H1 (cell line): ENCODE measurements at regions not wholly inside any gene's neighbourhood (a gene's known extent, or its start where the extent isn't known, plus 50 kb on each side); places are given as distances from the start of the nearest gene placed in this dataset.

ENCODE experiments used
- CTCF ChIP-seq, 3 experiments: IDR thresholded peaks; 1 replicate in 2 of 3; 2 replicates in 1 of 3; pipeline versions ENCODE4 v1.5.1 to v1.6.1; 2011; ENCODE audit warnings: low read length in 3 of 3, mild to moderate bottlenecking in 3 of 3, inconsistent platforms in 2 of 3, low read depth in 1 of 3, moderate library complexity in 1 of 3; ENCODE audit not compliant: insufficient read depth in 1 of 3; ENCODE audit errors: control extremely low read depth in 1 of 3
- EP300 ChIP-seq, 2 experiments: IDR thresholded peaks; 1 replicate in 1 of 2; 2 replicates in 1 of 2; pipeline ENCODE4 v1.6.1; 2011 to 2012; ENCODE audit warnings: low read depth in 2 of 2, low read length in 2 of 2, mild to moderate bottlenecking in 2 of 2, borderline replicate concordance in 1 of 2, inconsistent platforms in 1 of 2, moderate library complexity in 1 of 2
- POLR2A ChIP-seq, 2 experiments: IDR thresholded peaks; 1 replicate in 1 of 2; 2 replicates in 1 of 2; pipeline ENCODE4 v1.6.1; 2011; ENCODE audit warnings: low read depth in 2 of 2, low read length in 2 of 2, mild to moderate bottlenecking in 2 of 2; ENCODE audit errors: control extremely low read depth in 1 of 2
- RFX5 ChIP-seq: IDR thresholded peaks from 2 replicates; pipeline ENCODE4 v1.6.1; 2011; ENCODE audit warnings: low read depth, low read length, improper control_type of control experiment, borderline replicate concordance
- SP1 ChIP-seq: IDR thresholded peaks from 2 replicates; pipeline ENCODE4 v1.6.1; 2011; ENCODE audit warnings: low read depth, low read length

- TF ChIP-seq CTCF (IDR thresholded peaks at IDR 0.05; ENCODE audit: control extremely low read depth in 1 of 3, insufficient read depth in 1 of 3, low read depth in 1 of 3, low read length in 3 of 3) (no peak), EP300 (IDR thresholded peaks at IDR 0.05; ENCODE audit: borderline replicate concordance in 1 of 2, low read depth in 2 of 2, low read length in 2 of 2) (no peak), POLR2A (IDR thresholded peaks at IDR 0.05; ENCODE audit: control extremely low read depth in 1 of 2, low read depth in 2 of 2, low read length in 2 of 2) (no peak), SP1 (no peak), RFX5 (no peak)
Measured at GRCh38 chr6:2600363-2600762, 150.4 kb downstream of the MYLK4 start.
